Bronchial epithelial cell (primary cell): ENCODE measurements at regions not wholly inside any gene's neighbourhood (a gene's known extent, or its start where the extent isn't known, plus 50 kb on each side); places are given as distances from the start of the nearest gene placed in this dataset.

Source experiments
- DNase-seq: peaks from one replicate; pipeline ENCODE4 v3.0.0-alpha.2; 2010; ENCODE audit warnings: low read depth
- FAIRE-seq: peaks from 2 replicates; lab custom pipeline; 2011; peaks lifted over from hg19 to GRCh38; lab: Jason Lieb, UNC
- H3K27me3 ChIP-seq: 2 replicates; pipeline ENCODE4 v1.5.1; 2011; ENCODE audit warnings: low read length; ENCODE audit not compliant: control insufficient read depth, insufficient read depth
- H3K36me3 ChIP-seq: 2 replicates; pipeline ENCODE4 v1.5.1; 2011; ENCODE audit warnings: low read length; ENCODE audit not compliant: control insufficient read depth, insufficient read depth
- H3K4me3 ChIP-seq: 2 replicates; pipeline ENCODE4 v1.5.1; 2011; ENCODE audit warnings: mild to moderate bottlenecking, low read depth, low read length, control low read depth
- CTCF ChIP-seq: IDR thresholded peaks from 2 replicates; pipeline ENCODE4 v1.5.1; 2011; ENCODE audit warnings: mild to moderate bottlenecking, moderate library complexity, low read length, control low read depth, inconsistent platforms; ENCODE audit not compliant: insufficient read depth, severe bottlenecking

GRCh38 chr7:121456015-121456414 lies 59.9 kb upstream of the FAM3C start:
- TF ChIP-seq CTCF, result no peak
- H3K4me3 ChIP-seq, result no peak overlapping the region
- no peak for FAIRE-seq
- no peak for DNase-seq
- H3K27me3 ChIP-seq, result no peaks in the 10 kb centered on the region
- no peaks in the 10 kb centered on the region for H3K36me3 ChIP-seq

DNA sequence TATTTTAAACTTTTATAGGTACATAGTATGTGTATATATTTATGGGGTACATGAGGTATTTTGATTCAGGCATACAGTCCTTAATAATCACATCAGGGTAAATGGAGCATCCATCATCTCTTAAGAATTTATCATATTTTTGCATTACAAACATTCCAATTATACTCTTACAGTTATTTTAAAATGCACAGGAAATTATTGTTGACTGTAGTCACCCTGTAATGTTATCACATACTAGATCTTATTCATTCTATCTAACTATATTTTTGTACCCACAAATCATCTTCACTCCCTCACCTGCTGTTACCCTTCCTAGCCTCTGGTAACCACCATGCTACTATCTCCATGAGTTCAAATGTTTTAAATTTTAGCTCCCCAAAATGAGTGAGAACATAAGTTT lies 56.3 kb upstream of the FAM3C start:
- H3K4me3 ChIP-seq, result no peak overlapping the region
- no peak for FAIRE-seq
- no peaks in the 10 kb centered on the region for H3K27me3 ChIP-seq
- no peak for DNase-seq
- no peaks in the 10 kb centered on the region for H3K36me3 ChIP-seq
- no peak for TF ChIP-seq CTCF

GRCh38 chr7:121451367-121452094 lies 55.4 kb upstream of the FAM3C start:
- no peak for TF ChIP-seq CTCF
- H3K36me3 ChIP-seq, result no peaks in the 10 kb centered on the region
- DNase-seq (no peak), FAIRE-seq (no peak)
- no peaks in the 10 kb centered on the region for H3K27me3 ChIP-seq
- H3K4me3 ChIP-seq, result no peak overlapping the region

GRCh38 chr7:121450631-121451198 lies 54.6 kb upstream of the FAM3C start:
- H3K27me3 ChIP-seq, result no peaks in the 10 kb centered on the region
- no peak for FAIRE-seq
- no peaks in the 10 kb centered on the region for H3K36me3 ChIP-seq
- no peak for TF ChIP-seq CTCF
- DNase-seq, result no peak
- no peak overlapping the region for H3K4me3 ChIP-seq

- no peak for FAIRE-seq
- no peak overlapping the region for H3K4me3 ChIP-seq
- no peak for DNase-seq
- H3K36me3 ChIP-seq, result no peaks in the 10 kb centered on the region
- no peak for TF ChIP-seq CTCF
- H3K27me3 ChIP-seq, result no peaks in the 10 kb centered on the region
Observed at GRCh38 chr7:121449735-121450240, 53.7 kb upstream of the FAM3C start.
